HUES6 (cell line): ENCODE measurements at regions not wholly inside any gene's neighbourhood (a gene's known extent, or its start where the extent isn't known, plus 50 kb on each side); places are given as distances from the start of the nearest gene placed in this dataset.

Experiments used
- H3K27ac ChIP-seq: 2 replicates; pipeline ENCODE4 v1.7.0; 2013; ENCODE audit warnings: low read depth, mild to moderate bottlenecking, low read length, inconsistent platforms
- H3K27me3 ChIP-seq: 2 replicates; pipeline ENCODE4 v1.6.1; 2013; ENCODE audit warnings: low read length; ENCODE audit not compliant: control insufficient read depth, insufficient read depth
- H3K36me3 ChIP-seq: 2 replicates; pipeline ENCODE4 v1.6.1; 2013; ENCODE audit warnings: low read length; ENCODE audit not compliant: control insufficient read depth, insufficient read depth
- H3K4me1 ChIP-seq: 2 replicates; pipeline ENCODE4 v1.6.1; 2013; ENCODE audit warnings: low read length; ENCODE audit not compliant: control insufficient read depth, insufficient read depth
- H3K4me3 ChIP-seq: 2 replicates; pipeline ENCODE4 v1.5.1; 2013; ENCODE audit warnings: low read depth, low read length
- H3K9ac ChIP-seq: one replicate; pipeline ENCODE4 v1.6.1; 2013; ENCODE audit warnings: mild to moderate bottlenecking, low read length
- H3K9me3 ChIP-seq: 2 replicates; pipeline ENCODE4 v1.6.1; 2013; ENCODE audit warnings: low read depth, low read length; ENCODE audit not compliant: control insufficient read depth, insufficient read depth

GRCh38 chr3:16808393-16809107, 76.2 kb upstream of the PLCL2 start:
- H3K36me3 ChIP-seq, result no peaks in the 10 kb centered on the region
- no peaks in the 10 kb centered on the region for H3K27me3 ChIP-seq
- no peak overlapping the region for H3K9ac ChIP-seq
- H3K9me3 ChIP-seq, result no peaks in the 10 kb centered on the region
- peaks cover 22% of the 10 kb centered on the region for H3K4me1 ChIP-seq
- no peak overlapping the region for H3K27ac ChIP-seq
- H3K4me3 ChIP-seq, result no peak overlapping the region

DNA sequence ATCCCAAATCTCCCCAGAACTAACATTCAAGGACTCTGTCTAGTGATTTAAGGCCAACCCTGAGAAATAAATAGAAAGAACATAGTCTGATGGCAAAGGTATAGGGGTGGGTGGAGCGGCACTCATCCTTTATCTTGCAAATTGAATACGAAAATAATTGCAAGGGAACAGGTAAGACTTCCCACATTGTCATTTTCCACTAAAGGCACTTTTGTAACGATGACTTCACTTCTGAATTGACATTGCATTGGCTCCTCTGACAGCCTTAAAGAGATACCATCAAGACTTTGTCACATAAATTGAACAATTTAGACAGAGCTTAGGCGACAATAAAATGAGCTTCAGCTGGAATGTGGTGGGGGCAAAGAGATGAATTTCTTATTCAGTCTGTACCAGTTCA, 75.3 kb upstream of the PLCL2 start:
- Histone ChIP-seq H3K4me1 (peaks cover 22% of the 10 kb centered on the region), H3K27me3 (no peaks in the 10 kb centered on the region), H3K4me3 (no peak overlapping the region), H3K9ac (no peak overlapping the region), H3K9me3 (no peaks in the 10 kb centered on the region), H3K36me3 (no peaks in the 10 kb centered on the region), H3K27ac (no peak overlapping the region)

DNA sequence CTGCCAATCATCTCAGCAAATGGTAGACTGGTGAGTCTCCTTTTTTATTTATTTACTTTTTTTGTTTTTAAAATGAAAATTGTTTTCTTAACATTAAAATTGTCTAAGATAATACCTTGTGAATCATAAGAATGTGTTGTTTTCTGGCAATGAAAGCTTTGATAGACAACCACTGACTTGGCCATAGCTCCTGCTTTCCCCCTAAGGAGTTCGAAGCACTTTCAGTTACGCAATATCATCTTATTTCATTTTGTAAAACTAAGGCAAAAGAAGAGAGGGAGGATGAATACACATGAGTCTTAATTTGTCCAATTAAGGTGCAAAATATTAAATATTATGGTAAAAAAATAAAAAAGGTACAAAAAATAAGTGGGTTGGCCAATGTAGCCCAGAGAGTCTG, 74.8 kb upstream of the PLCL2 start:
- no peaks in the 10 kb centered on the region for H3K36me3 ChIP-seq

DNA sequence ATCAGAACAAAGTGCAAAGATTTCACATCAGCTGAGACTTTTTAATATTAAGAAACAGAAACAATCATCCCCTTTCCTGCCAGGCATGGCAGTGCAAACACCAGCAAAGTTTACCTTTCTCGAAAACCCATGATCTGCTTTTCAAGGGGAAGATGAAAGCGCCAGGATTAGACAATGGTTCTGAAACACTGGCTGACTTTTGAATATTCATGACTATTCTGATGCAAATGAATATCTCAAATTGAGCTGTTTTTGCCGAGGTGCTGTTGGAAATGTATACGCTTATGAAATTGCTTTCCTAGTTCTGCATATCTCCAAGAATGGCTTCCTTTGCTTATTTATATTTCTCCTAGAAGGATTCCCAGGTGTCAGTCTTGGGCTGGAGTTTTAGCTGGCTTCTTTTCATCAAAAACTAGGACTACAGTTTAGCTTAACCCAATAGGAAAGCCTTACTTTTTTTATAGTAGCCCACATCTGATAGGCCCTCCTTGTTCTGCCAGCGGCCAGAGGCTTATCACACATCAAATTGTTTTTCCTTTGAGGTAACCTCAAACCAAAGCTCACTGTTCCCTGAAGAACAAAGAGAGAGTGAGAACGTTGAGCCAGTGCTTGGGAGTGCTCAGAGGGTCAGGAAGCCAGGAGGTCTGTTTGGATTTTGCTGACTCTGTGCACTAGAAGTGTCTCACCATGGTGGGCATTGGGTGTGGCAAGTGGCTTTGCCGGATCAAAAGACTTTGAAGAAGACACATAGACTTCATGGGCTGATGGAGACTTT, 74.0 kb upstream of the PLCL2 start:
- H3K27me3 ChIP-seq, result no peaks in the 10 kb centered on the region
- H3K27ac ChIP-seq, result no peak overlapping the region
- no peak overlapping the region for H3K4me3 ChIP-seq
- H3K4me1 ChIP-seq, result peaks cover 22% of the 10 kb centered on the region
- H3K36me3 ChIP-seq, result no peaks in the 10 kb centered on the region
- no peaks in the 10 kb centered on the region for H3K9me3 ChIP-seq
- no peak overlapping the region for H3K9ac ChIP-seq

More for the DNA sequence above, 74.8 kb upstream of the PLCL2 start:
- Histone ChIP-seq H3K9me3 (no peaks in the 10 kb centered on the region), H3K27ac (no peak overlapping the region), H3K27me3 (no peaks in the 10 kb centered on the region), H3K9ac (no peak overlapping the region), H3K4me3 (no peak overlapping the region), H3K4me1 (peaks cover 22% of the 10 kb centered on the region)

GRCh38 chr3:16811950-16812349, 72.8 kb upstream of the PLCL2 start:
- Histone ChIP-seq H3K9ac (no peak overlapping the region), H3K27me3 (no peaks in the 10 kb centered on the region), H3K9me3 (no peaks in the 10 kb centered on the region), H3K4me3 (no peak overlapping the region), H3K4me1 (peaks cover 22% of the 10 kb centered on the region), H3K27ac (no peak overlapping the region), H3K36me3 (no peaks in the 10 kb centered on the region)

- Histone ChIP-seq H3K4me3 (no peak overlapping the region), H3K36me3 (no peaks in the 10 kb centered on the region), H3K9ac (no peak overlapping the region), H3K27me3 (no peaks in the 10 kb centered on the region), H3K27ac (no peak overlapping the region), H3K9me3 (no peaks in the 10 kb centered on the region), H3K4me1 (peaks cover 22% of the 10 kb centered on the region)
These were observed 71.4 kb upstream of the PLCL2 start for GRCh38 chr3:16813336-16813735.

GRCh38 chr3:16816048-16816780, 68.5 kb upstream of the PLCL2 start:
- H3K27ac ChIP-seq, result no peak overlapping the region
- H3K9me3 ChIP-seq, result no peaks in the 10 kb centered on the region
- H3K36me3 ChIP-seq, result no peaks in the 10 kb centered on the region
- H3K4me1 ChIP-seq, result peaks cover 1% of the 10 kb centered on the region; the same call in 1 of the 2 replicates
- no peak overlapping the region for H3K9ac ChIP-seq
- no peaks in the 10 kb centered on the region for H3K27me3 ChIP-seq
- no peak overlapping the region for H3K4me3 ChIP-seq

GRCh38 chr3:16817197-16817596, 67.6 kb upstream of the PLCL2 start:
- Histone ChIP-seq H3K27ac (no peak overlapping the region), H3K27me3 (no peaks in the 10 kb centered on the region), H3K9ac (no peak overlapping the region), H3K4me1 (no peaks in the 10 kb centered on the region), H3K4me3 (no peak overlapping the region), H3K9me3 (no peaks in the 10 kb centered on the region), H3K36me3 (no peaks in the 10 kb centered on the region)

DNA sequence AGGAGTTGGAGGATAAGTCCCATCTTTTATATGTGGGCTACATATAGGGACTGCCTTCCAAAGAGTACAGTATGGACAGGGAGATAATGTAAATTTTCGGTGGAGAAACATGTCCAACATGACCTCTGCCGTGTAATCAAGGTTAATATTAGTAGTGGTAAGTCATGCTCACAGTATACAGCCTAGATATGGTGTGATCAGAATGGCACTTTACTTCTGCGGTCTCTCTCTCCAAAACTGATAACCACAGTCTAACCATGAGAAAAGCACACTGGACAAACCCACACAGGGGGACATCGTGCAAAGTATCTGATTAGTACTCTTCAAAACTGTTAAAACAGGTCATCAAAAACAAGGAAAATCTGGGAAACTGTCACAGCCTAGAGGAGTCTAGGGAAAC, 66.6 kb upstream of the PLCL2 start:
- no peak overlapping the region for H3K4me3 ChIP-seq
- H3K9ac ChIP-seq, result no peak overlapping the region
- H3K36me3 ChIP-seq, result no peaks in the 10 kb centered on the region
- no peak overlapping the region for H3K27ac ChIP-seq
- H3K27me3 ChIP-seq, result no peaks in the 10 kb centered on the region
- H3K9me3 ChIP-seq, result no peaks in the 10 kb centered on the region
- H3K4me1 ChIP-seq, result no peaks in the 10 kb centered on the region

DNA sequence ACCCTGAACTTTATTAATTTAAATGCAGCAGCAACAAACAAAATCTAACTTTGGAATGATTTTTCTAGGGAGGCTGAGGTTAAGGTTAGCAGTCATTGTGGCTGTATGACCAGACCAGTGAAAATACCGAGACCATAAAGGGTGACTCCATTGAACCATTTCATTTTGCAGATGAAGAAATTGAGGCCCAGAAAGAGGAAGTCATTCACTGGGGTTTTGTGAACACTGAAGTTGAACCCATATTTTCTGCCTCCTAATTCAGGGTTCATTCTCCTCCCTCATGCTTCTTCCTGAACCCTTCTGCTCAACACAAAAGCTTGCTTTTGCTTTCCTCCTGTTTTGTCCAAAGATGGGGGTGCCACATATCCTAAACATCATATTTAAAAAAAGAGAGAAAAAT, 65.8 kb upstream of the PLCL2 start:
- Histone ChIP-seq H3K4me1 (no peaks in the 10 kb centered on the region), H3K4me3 (no peak overlapping the region), H3K36me3 (no peaks in the 10 kb centered on the region), H3K27me3 (no peaks in the 10 kb centered on the region), H3K9me3 (no peaks in the 10 kb centered on the region), H3K9ac (no peak overlapping the region), H3K27ac (no peak overlapping the region)

DNA sequence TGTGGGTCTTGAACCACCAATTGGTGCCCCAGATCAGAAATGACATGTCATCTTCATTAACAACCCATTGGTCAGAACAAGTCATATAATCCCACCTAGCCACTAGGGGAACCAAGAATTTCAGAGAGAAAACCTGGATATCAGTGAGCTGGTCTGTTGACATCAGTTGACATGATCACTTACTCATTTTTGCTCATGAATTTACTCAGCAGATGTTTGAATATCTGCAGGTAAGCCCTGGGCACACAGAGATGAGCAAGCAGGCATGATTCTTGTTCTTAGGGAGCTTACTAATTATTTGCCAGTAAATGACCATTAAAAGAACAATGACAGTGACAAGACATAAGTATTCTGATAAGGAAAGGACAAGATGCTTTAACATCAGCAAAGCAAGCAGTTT, 64.3 kb upstream of the PLCL2 start:
- Histone ChIP-seq H3K4me1 (no peaks in the 10 kb centered on the region), H3K9ac (no peak overlapping the region), H3K9me3 (no peaks in the 10 kb centered on the region), H3K4me3 (no peak overlapping the region), H3K27me3 (no peaks in the 10 kb centered on the region), H3K36me3 (no peaks in the 10 kb centered on the region), H3K27ac (no peak overlapping the region)
